Suprapubic skin (tissue), 4 donors: ENCODE measurements at regions not wholly inside any gene's neighbourhood (a gene's known extent, or its start where the extent isn't known, plus 50 kb on each side); places are given as distances from the start of the nearest gene placed in this dataset.
A peak's percentile ranks its signal among the peaks of the same experiment; 100 is the strongest.

Source experiments
- DNase-seq, 2 donors: peaks; one replicate each; pipeline ENCODE4 v3.0.0-alpha.2; 2019; ENCODE audit warnings: low spot score in 2 of 2
- H3K27ac ChIP-seq: fragments of 200-600 bp; sonication (generic); one replicate; pipeline ENCODE4 v1.5.1; 2019
- H3K27me3 ChIP-seq: fragments of 200-600 bp; sonication (generic); one replicate; pipeline ENCODE4 v1.5.1; 2019
- H3K36me3 ChIP-seq: fragments of 200-600 bp; sonication (generic); one replicate; pipeline ENCODE4 v1.5.1; 2019
- H3K4me1 ChIP-seq: fragments of 200-600 bp; sonication (generic); one replicate; pipeline ENCODE4 v1.5.1; 2019
- H3K4me3 ChIP-seq: fragments of 200-600 bp; sonication (generic); one replicate; pipeline ENCODE4 v1.5.1; 2019; ENCODE audit warnings: mild to moderate bottlenecking
- H3K9me3 ChIP-seq: fragments of 200-600 bp; sonication (generic); one replicate; pipeline ENCODE4 v1.5.1; 2019
- EP300 ChIP-seq: sonication (generic); formaldehyde crosslinking; IDR thresholded peaks from one replicate; pipeline ENCODE4 v1.6.1; 2017; ENCODE audit warnings: antibody characterized with exemption
- POLR2A ChIP-seq, 2 donors: fragments of 450-650 bp; IDR thresholded peaks; one replicate each; pipeline ENCODE4 v1.6.1; 2017; ENCODE audit warnings: antibody characterized with exemption in 2 of 2, mild to moderate bottlenecking in 2 of 2, moderate library complexity in 2 of 2
- POLR2AphosphoS5 ChIP-seq, 3 donors: sonication (generic); formaldehyde crosslinking; IDR thresholded peaks; one replicate each; pipeline ENCODE4 v1.6.1; 2017; ENCODE audit warnings: antibody characterized with exemption in 3 of 3
- WGBS: methylation state at CpG from one replicate; pipeline ENCODE4 v1.1.5; 2018; 5-methylcytosine and 5-hydroxymethylcytosine counted together
- TF ChIP-seq, protein P1 (sequence below), 2 donors: fragments of 200-600 bp in 1 of 2; fragments of 450-650 bp in 1 of 2; sonication (generic) in 1 of 2; IDR thresholded peaks; one replicate each; pipeline ENCODE4 v1.5.1; 2016 to 2019; ENCODE audit warnings: antibody characterized with exemption in 2 of 2, mild to moderate bottlenecking in 1 of 2, moderate library complexity in 1 of 2

DNA sequence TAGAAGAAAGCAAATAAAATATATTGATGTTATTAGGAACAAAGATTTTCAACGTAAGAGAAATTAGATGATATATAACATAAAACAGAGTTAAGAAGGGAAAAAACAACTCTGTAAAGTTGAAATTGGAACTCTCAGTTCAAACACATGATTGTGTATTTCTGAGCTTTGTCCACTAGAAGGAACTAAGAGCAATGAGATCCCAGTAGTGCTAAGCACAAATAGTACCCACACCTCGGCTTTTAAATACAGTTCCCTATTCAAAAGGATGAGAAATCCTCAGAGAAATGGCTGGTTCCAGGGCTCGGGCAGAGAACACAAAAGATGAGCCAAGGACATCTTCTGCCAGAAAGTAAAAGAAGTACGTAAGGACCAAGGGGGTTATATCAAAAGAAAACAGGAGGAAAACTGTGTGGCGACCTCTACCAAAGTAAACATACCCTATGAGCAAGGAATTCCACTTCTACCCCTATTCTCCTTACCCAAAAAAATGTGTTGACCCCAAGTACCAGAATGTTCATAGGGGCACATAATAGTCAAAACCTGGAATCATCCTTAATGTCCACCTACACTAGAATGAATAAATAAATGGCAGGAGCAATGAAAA is 96.6 kb downstream of the SPTSSA start:
- TF ChIP-seq, protein P1, sequence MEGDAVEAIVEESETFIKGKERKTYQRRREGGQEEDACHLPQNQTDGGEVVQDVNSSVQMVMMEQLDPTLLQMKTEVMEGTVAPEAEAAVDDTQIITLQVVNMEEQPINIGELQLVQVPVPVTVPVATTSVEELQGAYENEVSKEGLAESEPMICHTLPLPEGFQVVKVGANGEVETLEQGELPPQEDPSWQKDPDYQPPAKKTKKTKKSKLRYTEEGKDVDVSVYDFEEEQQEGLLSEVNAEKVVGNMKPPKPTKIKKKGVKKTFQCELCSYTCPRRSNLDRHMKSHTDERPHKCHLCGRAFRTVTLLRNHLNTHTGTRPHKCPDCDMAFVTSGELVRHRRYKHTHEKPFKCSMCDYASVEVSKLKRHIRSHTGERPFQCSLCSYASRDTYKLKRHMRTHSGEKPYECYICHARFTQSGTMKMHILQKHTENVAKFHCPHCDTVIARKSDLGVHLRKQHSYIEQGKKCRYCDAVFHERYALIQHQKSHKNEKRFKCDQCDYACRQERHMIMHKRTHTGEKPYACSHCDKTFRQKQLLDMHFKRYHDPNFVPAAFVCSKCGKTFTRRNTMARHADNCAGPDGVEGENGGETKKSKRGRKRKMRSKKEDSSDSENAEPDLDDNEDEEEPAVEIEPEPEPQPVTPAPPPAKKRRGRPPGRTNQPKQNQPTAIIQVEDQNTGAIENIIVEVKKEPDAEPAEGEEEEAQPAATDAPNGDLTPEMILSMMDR (IDR thresholded peaks at IDR 0.05): no peak
- TF ChIP-seq EP300: no peak
- no peak for TF ChIP-seq POLR2AphosphoS5 (IDR thresholded peaks at IDR 0.05)
- no peak for TF ChIP-seq POLR2A (IDR thresholded peaks at IDR 0.05)
- Histone ChIP-seq H3K4me3 (no peak overlapping the region), H3K27me3 (no peaks in the 10 kb centered on the region), H3K36me3 (no peaks in the 10 kb centered on the region), H3K9me3 (no peaks in the 10 kb centered on the region), H3K4me1 (peaks cover 66% of the 10 kb centered on the region), H3K27ac (no peak overlapping the region)
- WGBS: 60% methylated on average over 5 of the region's 5 CpGs
- no peak for DNase-seq

DNA sequence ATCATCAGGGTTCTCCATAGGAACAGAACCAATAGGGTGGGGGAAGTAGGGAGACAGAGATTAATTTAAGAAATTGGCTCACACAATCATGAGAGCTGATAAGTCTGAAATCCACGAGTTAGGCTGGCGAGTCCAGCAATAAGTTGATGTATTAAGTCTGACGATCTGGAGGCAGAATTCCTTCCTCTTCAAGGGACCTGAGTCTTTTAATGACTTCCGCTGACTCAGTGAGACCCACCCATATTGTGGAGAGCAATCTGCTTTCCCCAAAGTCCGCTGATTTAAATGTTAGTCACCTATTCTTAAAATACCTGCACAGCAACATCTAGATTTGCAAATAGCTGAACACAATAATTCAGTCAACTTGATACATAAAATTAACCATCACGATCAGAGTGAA is 97.8 kb downstream of the SPTSSA start:
- peaks cover 59% of the 10 kb centered on the region for H3K4me1 ChIP-seq

DNA sequence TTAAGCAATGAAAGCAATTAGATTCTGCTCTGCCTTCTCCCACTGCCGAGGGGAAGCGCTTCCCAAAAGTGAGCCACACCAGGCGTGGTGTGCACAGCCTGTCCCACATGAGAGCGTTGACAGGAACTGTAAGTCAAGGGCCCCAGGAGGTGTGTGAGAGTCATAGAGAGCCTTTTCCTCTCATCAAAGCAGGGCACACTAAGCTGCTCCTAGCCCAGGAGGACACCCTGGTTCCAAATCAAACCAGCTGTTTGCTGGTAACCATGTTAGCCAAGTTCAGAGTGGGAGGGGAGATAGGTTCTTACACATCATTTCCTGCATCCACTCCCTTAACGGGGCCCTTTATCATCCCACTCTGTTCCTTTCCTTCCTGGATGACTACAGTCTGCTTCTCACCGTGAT is 98.3 kb downstream of the SPTSSA start:
- no peak overlapping the region for H3K4me3 ChIP-seq
- H3K4me1 ChIP-seq: peaks cover 59% of the 10 kb centered on the region
- H3K36me3 ChIP-seq: no peaks in the 10 kb centered on the region
- TF ChIP-seq EP300 (no peak), POLR2AphosphoS5 (IDR thresholded peaks at IDR 0.05) (no peak), POLR2A (IDR thresholded peaks at IDR 0.05) (no peak)
- TF ChIP-seq, protein P1 (IDR thresholded peaks at IDR 0.05): no peak
- H3K9me3 ChIP-seq: no peaks in the 10 kb centered on the region
- no peaks in the 10 kb centered on the region for H3K27me3 ChIP-seq
- no peak for DNase-seq
- peak overlapping the region; percentile 51 for H3K27ac ChIP-seq
- WGBS: 53% methylated on average over 6 of the region's 6 CpGs

More for the DNA sequence above, 97.8 kb downstream of the SPTSSA start:
- no peaks in the 10 kb centered on the region for H3K36me3 ChIP-seq
- WGBS: 82% methylated on average over 6 of the region's 6 CpGs
- H3K4me3 ChIP-seq: no peak overlapping the region
- no peak for TF ChIP-seq EP300
- no peak for TF ChIP-seq POLR2A (IDR thresholded peaks at IDR 0.05)
- TF ChIP-seq POLR2AphosphoS5 (IDR thresholded peaks at IDR 0.05): no peak
- TF ChIP-seq, protein P1 (IDR thresholded peaks at IDR 0.05): no peak
- H3K9me3 ChIP-seq: no peaks in the 10 kb centered on the region
- no peaks in the 10 kb centered on the region for H3K27me3 ChIP-seq
- H3K27ac ChIP-seq: no peak overlapping the region
- no peak for DNase-seq

DNA sequence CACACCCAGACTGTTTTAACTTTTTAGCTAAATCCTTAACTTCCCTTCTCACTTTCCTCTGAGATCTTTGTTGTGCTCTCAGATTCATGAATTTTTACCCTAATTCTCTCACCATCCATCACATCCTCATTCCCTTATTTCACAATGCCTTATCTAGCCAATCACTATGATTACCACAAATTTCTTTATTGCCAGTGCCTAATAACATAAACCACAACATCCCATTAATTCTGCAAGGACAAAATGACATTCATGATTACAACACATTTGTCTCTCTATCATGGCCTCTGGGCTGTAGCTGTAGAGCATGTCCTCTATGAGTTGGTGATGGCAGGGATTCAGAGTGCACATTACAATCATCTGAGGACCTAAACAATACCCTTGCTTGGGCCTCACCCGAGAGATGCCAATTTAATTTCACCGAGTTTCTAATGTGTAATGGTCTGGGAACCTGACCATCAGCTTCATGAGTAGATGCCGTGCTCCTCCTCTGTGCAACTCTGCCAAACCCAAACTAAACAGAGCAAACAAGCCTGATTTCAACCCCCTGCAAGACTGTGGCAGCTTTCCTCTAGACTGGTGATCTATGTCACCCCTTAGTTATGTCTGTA is 99.3 kb downstream of the SPTSSA start:
- WGBS: 55% methylated on average over 3 of the region's 3 CpGs
- H3K27ac ChIP-seq: peak overlapping the region; percentile 58
- H3K27me3 ChIP-seq: no peaks in the 10 kb centered on the region
- no peak overlapping the region for H3K4me3 ChIP-seq
- H3K36me3 ChIP-seq: no peaks in the 10 kb centered on the region
- DNase-seq: no peak
- peaks cover 57% of the 10 kb centered on the region for H3K4me1 ChIP-seq
- no peaks in the 10 kb centered on the region for H3K9me3 ChIP-seq
- TF ChIP-seq, protein P1 (IDR thresholded peaks at IDR 0.05): no peak
- TF ChIP-seq EP300 (no peak), POLR2A (IDR thresholded peaks at IDR 0.05) (no peak), POLR2AphosphoS5 (IDR thresholded peaks at IDR 0.05) (no peak)

DNA sequence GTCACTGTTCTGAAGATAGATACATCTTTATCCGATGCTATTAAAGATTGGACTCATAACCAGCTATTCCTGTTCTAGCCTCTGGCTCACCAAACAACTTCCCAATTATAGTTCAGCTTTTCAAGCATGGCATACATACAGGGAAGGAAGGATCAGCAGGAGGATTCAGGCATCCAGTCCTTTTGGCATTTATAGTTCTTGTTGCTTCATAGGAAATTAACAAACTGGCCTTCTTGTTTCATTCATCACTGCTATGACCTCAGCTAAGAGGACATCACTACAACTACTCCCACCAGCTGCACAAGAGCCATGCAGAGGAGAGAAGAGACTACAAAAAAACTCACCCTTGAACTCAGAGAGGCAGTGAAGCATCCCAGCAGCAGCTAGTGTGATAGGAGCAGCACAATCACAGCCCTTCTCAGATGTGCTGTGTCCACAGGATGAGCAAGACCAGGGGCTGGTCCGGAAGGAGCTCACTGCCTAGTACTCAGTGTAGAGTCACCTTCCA is 100.5 kb downstream of the SPTSSA start:
- Histone ChIP-seq H3K4me3 (no peak overlapping the region), H3K4me1 (peaks cover 57% of the 10 kb centered on the region), H3K27me3 (no peaks in the 10 kb centered on the region), H3K9me3 (no peaks in the 10 kb centered on the region), H3K27ac (peak overlapping the region; percentile 58), H3K36me3 (no peaks in the 10 kb centered on the region)
- no peak for DNase-seq
- TF ChIP-seq EP300: no peak
- TF ChIP-seq POLR2AphosphoS5 (IDR thresholded peaks at IDR 0.05): peak in 1 of 3 donors; percentile 8
- no peak for TF ChIP-seq POLR2A (IDR thresholded peaks at IDR 0.05)
- TF ChIP-seq, protein P1 (IDR thresholded peaks at IDR 0.05): no peak
- WGBS: 36% methylated on average over 2 of the region's 2 CpGs
